ENCODE measurements at regions not wholly inside any gene's neighbourhood (a gene's known extent, or its start where the extent isn't known, plus 50 kb on each side); places are given as distances from the start of the nearest gene placed in this dataset.

GRCh38 chr12:107458990-107459389 is 226.6 kb upstream of the PWP1 start:
- TF ChIP-seq CTBP1 (IDR thresholded peaks at IDR 0.05; ENCODE audit: borderline replicate concordance) (no peak), BHLHE40 (IDR thresholded peaks at IDR 0.05; ENCODE audit: borderline replicate concordance) (no peak), ZNF384 (IDR thresholded peaks at IDR 0.05) (no peak), ARNT (IDR thresholded peaks at IDR 0.05) (no peak)
